Anterior cingulate cortex (tissue), 58 donors: ENCODE measurements at regions not wholly inside any gene's neighbourhood (a gene's known extent, or its start where the extent isn't known, plus 50 kb on each side); places are given as distances from the start of the nearest gene placed in this dataset.
A peak's percentile ranks its signal among the peaks of the same experiment; 100 is the strongest.

Experiments used
- DNase-seq, 58 donors: peaks; one replicate each; lab custom pipeline; 2025; lab: John Stamatoyannopoulos, UW

DNA sequence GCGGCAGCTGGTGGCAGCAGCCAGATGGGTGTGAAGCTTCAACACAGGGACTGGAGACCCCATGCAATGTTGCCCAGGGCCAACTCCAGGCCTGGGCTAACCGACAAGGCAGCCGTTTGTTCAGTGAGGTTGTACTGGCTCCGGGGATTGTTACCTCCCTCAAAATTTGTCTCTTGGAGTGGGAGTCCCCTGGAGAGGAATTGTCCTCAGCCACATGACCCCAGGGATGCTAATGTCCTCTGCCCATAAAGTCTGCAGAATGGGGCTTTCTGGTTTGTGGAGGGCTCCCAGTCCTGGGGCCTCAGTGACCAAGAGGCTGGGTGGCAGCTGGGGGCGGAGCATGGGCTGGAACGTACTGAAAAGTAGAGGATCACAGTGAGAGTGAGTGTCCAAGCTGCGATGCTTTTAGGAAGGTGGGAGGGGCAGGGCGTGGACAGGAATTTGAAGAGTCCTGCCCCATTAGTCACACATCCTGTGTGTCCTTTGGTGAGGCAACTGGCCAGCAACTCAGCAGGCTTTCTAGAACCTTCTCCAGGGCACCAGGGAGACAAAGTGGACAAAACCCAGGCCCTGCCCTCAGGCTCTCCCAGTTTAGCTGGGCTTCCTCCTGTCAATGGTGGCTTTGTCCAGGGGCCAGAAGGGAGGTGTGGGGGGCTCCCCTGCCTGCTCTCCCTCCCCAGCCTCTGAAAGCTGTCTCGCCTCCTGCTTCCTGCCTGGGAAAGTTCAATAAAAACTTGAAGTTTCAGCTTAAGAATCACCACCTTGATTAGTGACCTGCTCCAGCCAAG, 114.0 kb downstream of the NSG2 start:
- no peak for DNase-seq

DNA sequence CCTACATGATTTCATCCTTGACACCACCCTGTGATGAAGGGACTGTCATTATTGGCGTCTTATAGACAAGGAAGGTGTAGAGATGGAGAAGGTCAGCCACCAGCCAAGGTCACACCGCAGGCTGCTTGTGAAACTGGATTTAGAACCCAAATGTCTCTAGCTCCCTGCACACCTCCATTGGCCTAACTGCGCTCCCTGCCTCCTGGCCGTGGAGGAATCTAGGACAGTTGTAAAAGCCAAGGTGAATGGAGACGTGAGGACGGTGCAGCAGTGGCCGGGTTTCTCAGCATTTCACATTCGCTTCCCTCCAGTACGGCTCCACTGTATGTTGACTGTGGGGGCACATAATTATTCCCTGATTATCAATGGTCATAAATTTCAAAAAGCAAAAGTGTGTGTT, 119.9 kb downstream of the NSG2 start:
- DNase-seq, result no peak

DNA sequence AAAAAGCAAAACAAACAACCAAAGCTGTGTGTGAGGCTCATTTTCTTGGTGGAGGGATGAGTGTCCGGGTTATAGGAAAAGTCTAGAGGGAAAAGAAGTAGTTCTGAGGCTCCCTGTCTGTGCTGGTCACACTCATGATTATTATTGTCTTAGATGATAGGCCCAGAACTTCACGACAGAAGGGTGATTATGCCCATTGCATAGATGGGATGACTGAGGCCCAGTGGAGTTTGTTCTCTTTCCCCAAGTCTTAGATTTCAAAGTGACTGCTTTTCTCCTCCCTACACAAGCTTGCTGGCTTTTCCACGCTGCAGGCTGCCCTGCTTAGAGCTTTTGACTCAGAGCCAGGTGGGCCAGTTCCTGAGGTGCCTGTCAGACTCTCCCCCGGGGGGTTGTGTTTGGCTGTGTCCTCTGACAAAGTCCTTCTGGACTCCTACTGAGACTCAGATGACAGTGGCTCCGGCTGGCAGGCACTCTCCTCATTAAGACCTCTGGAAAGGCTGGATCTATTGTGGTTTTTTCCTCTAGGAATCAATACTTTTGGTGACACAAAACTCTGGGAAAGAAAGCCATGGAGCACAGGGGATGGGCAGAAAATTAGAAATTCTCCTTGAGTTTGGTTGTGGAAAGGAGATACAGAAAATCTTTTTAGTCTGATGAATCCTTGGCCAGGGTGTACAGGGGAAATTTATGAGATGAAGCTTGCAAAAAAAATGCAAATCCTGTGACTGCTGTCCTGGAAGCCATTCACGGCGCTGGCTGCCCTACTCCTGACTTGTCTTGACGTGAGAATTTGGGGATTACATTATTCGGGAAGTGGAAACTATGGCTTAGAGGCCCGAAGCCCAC, 120.9 kb downstream of the NSG2 start:
- DNase-seq, result peak in 24 of 58 donors; percentile 10 to 73 (median 32)

DNA sequence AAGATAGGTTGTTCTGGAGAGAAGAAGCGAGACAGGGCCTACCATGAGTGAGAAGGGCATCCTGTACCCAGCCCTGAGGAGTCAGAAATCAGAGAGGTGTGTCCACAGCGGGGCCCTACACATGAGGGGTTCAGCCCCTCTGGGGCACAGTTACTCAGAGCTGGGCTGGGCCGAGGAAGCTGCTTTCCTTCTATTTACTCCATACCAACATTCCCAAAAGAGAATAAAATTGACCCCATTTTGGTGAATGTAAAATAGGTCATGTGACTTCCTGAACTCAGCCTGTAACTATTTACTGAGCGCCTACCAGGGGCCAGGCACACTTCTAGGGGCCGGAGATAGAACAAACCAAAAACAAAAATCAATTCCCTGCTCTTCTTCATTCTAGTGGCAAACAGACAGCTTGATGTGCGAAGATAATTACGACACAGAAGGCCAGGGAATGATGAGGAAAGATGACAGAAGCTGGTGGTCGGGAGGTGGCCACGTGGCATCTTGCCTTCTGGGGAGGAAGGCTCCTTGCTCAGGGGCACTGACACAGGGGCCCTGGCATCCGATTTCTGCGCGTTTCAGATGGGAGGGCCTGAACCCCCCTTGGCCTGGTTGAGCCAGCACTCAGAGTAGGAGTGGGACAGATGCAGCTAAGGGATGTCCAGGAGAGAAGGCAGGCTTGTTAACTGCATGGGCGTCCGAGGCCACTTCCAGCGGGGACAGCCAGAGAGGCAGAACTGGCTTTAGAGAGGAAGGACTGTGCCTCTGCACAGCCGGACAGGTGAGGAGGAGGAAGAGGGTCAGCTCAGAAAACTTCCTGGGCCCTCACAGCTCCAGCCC, 121.8 kb downstream of the NSG2 start:
- no peak for DNase-seq

DNA sequence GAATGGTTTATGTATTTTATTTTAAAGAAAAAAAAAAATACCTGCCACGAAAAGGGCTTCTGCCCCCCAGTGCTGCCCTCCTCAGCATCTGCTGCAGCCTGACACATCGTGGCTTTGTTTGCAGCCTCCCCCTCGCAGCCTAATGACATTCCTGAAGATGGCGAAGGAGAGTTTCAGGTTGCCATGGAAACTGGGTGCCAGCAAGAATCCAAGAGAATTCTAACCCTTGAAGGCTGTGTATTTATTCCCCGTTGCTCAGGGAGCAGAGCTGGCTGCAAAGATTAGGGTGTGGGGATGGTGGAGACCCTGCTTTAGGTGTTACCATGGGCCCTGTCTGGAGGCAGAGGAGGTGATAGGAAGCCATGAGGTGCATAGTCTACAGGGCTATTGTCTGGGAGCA, 126.6 kb downstream of the NSG2 start:
- DNase-seq, result peak in 42 of 58 donors; percentile 7 to 82 (median 38)

DNA sequence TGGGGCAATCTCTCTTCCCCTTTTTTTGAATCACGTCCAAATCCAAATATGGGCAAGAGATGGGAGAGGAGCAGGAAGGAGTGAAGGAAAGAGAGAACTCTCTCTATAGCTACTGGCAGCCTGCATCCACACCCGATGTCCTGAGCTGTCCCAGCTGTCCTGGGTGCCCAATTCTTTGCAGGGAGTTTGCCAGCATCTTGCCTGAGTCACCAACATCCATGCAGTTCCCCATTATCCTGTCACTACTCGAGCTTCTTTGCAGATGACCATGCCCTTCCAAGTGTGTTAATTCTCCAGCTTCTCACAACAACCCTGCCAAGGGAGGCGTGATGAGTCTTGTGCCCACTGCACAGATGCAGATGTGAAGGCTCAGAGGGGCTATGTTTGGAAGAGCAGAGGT, 127.1 kb downstream of the NSG2 start:
- peak in 20 of 58 donors; percentile 10 to 82 (median 36) for DNase-seq

DNA sequence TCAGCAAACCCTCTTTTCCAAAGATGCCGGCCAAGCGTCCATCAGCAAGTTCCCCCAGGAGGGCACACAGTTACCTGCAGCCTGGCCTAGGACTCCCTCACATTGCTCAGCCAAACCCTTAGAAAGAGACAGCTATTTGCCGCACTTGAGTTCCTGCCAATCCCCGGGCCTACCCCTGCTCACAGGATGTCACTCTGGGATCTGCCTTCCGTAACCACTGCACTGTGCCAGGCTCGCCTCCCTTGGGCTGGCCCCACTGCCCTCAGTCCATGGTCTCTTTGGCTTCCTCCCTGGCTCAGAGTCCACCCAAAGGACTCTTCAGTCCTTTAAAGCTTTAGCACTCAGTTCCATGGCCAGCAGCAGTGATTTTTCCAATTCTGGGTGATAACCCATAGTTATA, 128.3 kb downstream of the NSG2 start:
- no peak for DNase-seq

DNA sequence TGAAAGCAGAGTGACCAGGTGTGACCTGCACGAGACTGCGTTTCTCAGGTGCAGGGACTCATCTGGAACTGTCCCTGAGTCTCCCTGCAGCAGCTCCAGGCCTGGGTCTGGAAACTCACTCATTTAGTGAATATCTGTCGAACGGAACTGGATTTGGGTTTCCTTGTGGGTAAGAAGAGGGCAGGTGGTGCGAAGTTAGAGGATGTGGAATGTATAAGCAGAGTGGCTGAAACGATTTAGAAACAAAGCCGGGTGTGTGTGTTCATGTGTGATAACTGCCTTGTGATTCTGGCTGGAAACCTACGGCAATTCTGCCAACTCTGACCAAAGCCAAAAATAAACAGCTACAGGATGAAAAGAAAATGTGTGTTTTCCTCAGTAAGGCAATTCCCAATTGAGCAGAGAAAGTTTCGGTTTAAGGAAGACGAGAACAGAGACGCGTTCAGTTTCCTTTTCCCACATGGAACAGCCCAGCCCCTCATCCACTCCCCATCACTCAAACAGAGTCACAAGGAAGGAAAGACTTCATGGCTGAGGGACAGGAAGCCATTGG, 130.3 kb downstream of the NSG2 start:
- peak in 11 of 58 donors; percentile 8 to 40 (median 22) for DNase-seq

DNA sequence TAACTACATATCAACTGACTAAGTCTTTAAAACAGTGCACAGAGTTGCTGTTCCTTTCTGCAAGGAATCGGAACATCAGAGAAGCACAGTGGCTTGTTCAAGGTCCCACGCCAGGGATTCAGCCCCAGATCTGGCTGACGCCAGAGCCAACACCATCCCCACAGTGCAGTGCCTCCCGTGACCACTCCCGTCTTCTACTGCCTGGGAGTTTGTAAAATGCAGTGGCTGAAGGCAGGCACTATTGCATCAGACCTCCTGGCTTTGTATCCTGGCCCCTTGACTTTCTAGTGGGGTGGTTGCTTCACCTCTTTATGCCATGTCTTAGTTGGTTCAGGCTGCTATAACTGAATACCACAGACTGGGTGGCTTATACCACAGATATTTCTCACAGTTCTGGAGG, 131.0 kb downstream of the NSG2 start:
- no peak for DNase-seq

DNA sequence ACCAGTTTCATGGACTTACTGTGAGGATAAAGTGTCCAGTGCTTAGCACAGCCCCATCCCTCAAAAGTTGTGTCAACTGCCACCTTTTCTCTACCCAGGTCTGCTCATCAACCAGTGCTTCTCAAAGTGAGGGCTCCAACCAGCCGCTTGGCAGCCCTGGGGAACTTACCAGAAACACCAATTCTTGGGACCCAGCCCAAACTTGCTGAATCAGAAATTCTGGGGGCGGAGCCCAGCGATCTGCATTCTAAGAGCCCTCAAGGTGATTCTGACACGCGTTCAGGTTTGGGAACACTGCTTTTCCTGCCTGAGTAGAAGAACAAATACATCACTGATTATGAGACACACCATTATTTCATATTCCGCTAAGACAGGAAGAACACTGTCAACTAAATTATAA, 132.0 kb downstream of the NSG2 start:
- no peak for DNase-seq

DNA sequence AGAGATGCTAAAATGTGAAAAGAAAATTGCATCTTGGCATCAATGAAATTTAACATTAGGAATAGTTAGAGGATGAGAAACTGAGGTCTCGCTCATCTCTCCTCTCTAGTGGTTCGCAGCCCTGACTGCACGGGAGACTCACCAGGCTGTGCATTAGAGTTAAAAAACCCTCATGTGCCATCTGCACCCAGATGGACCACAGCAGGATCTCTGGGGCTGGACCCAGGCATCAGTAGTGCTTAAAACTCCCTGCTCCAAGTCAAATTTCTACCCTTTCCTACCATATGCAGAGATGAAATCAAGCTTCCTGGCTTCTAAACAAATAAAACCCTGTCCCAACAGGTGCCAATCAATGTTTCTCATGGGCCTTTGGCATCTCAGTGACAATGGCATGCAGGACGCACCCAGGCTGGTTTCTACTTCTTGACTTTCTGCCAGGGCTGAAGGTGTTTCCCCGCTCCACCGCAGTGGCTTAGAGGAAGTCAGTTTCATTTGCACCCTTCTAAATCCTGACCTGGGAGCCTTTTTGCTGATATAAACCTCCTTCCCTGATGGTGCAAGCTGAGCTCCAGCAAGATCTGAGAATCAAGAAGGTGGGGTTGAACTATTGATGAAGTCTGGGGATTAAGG, 132.6 kb downstream of the NSG2 start:
- no peak for DNase-seq

DNA sequence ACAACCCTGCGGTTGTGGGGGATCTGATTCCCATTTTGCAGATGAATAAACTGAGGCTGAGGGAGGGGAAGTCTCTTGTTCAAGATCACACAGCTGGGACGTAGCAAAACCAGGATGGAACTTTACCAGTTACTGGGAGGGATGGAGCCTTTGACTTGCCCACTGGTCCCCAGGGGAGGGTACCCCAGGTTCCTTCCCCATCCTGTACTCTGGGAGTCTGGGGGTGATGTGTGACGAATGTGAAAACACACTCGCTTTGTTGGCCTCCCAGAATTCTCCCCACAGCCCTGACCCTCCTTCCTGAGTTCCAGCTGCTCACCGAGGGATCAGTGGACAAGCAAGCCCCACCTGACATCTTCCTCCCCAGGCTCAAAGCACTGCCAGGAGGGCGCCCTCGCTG, 135.1 kb downstream of the NSG2 start:
- no peak for DNase-seq

DNA sequence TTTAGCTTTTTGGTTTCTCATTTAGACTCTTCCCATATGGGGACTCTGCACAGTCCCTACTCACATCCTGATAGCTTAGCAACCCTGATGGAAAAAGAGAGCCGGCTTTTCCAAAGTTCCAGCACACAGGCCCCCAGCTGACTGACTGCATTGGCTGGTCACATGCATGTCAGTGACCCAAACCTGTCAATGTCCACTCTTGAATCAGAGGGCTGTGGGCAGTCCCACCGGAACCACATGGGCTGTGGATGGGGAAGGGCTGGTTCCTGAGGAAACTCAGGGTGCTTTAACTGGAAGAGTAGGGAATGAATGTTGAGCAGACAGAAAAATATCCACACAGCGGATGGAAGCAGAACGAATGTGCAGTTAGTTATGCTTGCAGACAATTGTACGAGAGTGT, 136.6 kb downstream of the NSG2 start:
- no peak for DNase-seq

DNA sequence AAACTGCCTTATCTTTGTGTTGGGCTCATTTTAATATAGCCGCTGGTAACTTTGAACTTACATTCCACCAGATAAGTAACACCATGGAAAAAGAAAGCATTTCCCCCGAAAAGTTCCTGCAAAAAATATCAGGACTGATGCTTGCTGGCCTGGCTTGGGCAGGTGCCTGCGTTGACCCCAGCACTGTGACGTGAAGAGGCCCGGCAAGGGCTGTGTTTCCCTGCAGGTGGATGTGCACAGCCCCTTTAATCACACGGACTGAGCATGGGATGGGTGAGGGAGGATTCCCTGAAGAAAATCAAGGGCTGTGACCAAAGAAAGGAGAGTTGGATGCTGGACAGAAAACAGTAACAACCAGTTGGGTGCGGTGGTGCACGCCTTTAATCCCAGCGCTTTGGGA, 138.2 kb downstream of the NSG2 start:
- DNase-seq, result no peak

DNA sequence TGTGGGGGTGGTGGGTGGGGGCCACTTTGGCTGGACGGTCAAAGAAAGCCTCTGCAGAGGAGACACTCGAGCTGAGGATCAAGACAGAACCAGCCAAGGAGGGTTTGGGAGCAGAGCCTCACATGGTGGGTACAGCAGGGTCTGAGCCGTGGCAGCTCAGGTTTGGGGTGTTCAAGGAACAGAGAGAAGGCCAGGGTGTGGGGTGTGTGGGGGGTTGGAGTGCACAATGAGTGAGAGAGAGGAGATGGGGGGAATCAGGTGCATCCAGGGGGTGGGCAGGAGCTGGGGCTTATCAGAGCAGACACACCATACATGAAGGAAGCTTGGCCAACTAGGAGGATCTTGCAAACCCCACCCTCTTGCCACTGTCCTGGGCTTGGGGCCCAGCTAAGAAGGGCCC, 140.0 kb downstream of the NSG2 start:
- DNase-seq, result no peak

DNA sequence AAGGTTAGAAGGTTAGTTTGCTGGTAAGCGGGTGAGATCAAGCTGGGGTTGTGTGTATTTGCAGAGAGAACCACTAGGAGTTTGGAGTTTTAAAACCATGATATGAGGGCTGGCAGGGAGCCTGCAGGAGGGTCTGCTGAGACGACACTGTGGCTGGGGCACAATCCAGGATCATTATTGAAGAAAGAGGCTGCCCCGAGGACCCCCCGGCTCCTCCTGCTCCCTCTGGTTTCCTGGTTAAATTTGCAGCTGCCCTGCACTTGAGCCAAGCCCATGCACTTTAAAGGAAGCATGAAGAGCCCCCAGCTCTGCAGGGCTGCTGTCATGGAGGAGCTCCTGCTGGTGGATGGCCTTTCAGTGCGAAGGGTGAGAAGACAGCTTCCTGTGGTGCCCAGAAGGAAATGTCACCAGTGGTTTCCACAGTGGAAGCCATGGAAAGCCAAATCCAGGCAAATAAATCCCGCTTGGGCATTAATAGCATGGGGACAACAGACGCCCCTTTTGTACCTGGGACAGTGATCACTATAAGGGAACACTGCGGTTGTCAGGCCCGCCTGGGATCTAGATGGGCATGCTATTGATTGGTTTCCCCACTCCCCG, 140.7 kb downstream of the NSG2 start:
- DNase-seq, result no peak

DNA sequence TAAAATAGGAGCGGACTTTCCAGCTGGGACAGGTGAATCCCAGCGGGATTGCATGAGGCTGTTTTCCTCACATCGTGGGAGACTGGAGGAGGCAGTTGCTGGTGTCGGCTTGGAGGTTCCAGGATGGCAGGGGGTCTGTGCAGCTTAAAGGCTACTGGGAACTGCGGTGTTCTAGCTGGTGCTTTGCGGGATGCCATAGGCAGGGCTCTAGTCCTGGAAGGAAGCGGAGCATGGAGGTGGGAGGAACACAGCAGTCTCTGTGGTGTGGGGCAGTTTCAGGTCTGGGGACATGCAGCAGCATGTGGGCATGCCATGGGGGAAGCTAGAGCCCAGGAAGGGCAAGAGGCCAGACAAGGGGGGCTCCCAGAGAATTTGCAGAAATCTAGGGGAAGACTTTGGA, 141.5 kb downstream of the NSG2 start:
- no peak for DNase-seq

DNA sequence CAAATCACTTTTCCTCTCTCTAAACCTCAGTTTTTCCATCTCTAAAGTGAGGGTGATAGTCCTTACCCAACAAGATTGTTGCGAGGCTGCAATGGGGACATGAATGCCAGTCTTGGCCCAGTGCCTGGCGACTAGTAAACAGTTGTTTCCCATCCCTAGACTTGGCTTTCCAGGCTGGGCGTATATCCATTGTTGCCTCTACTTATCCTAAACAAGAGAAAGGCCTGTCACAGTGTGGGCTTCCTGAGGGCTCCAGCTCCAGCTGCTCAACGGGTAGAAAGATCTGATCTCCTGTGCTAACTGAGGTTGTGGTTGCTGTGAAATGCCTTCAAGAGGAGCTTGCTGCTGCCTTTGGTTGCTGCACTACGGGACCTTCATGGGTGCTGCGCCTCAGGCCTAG, 142.0 kb downstream of the NSG2 start:
- DNase-seq, result no peak

DNA sequence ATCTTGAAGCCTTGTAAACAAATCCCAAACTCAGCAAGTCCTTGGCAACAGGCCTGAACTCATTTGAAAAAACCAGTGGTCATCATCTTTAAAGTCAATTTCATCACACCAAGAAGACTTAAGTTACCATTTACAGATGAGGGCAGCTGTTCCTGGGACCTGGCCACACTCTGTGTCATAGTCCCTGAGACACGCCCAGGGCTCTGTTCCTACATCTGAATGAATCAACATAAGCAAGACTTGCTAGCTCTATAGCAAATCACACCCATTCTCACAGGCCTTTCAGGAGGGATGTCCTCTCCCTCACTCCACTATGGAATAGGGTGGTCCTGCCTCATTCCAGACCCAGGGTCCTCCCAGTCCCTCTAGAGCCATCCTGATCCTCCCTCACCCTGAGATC, 142.8 kb downstream of the NSG2 start:
- DNase-seq, result no peak
